Gastrocnemius medialis (tissue), 4 donors: ENCODE measurements at regions not wholly inside any gene's neighbourhood (a gene's known extent, or its start where the extent isn't known, plus 50 kb on each side); places are given as distances from the start of the nearest gene placed in this dataset.
A peak's percentile ranks its signal among the peaks of the same experiment; 100 is the strongest.
"Not testable (repeated sequence)": the region's sequence is repeated elsewhere in the genome, so short reads cannot be mapped to it uniquely, and the experiment has no call there.

ENCODE experiments used
- ATAC-seq, 2 donors: fragments of 150-250 bp; one replicate each; pipeline ENCODE4 v1.9.1; 2016
- DNase-seq, 2 donors: peaks; one replicate each; pipeline ENCODE4 v3.0.0-alpha.2; 2019
- H3K27ac ChIP-seq, 4 donors: fragments of 200-600 bp; sonication (generic); 1 replicate in 1 of 4; 2 replicates in 3 of 4; pipeline ENCODE4 v1.5.1; 2016 to 2018; ENCODE audit warnings: mild to moderate bottlenecking in 2 of 4, moderate library complexity in 1 of 4
- H3K27me3 ChIP-seq, 3 donors: fragments of 200-600 bp; sonication (generic) in 2 of 3; 1 replicate in 1 of 3; 2 replicates in 2 of 3; pipeline versions ENCODE4 v1.5.1 to v1.6.0; 2016 to 2019; ENCODE audit warnings: mild to moderate bottlenecking in 1 of 3, moderate library complexity in 1 of 3
- H3K36me3 ChIP-seq, 2 donors: fragments of 200-600 bp; sonication (generic) in 1 of 2; one replicate each; pipeline ENCODE4 v1.5.1; 2017 to 2018
- H3K4me1 ChIP-seq, 2 donors: fragments of 200-600 bp; sonication (generic) in 1 of 2; one replicate each; pipeline ENCODE4 v1.5.1; 2016 to 2017; ENCODE audit warnings: mild to moderate bottlenecking in 2 of 2
- H3K4me3 ChIP-seq, 4 donors: fragments of 200-600 bp; sonication (generic) in 3 of 4; 1 replicate in 1 of 4; 2 replicates in 3 of 4; pipeline ENCODE4 v1.5.1; 2016 to 2019; ENCODE audit warnings: mild to moderate bottlenecking in 2 of 4
- H3K9me3 ChIP-seq, 3 donors: fragments of 200-600 bp; sonication (generic) in 2 of 3; 1 replicate in 1 of 3; 2 replicates in 2 of 3; pipeline ENCODE4 v1.5.1; 2016 to 2019
- POLR2A ChIP-seq, 2 donors: fragments of 450-650 bp; IDR thresholded peaks; one replicate each; pipeline ENCODE4 v1.6.1; 2017; ENCODE audit warnings: antibody characterized with exemption in 2 of 2, mild to moderate bottlenecking in 2 of 2, moderate library complexity in 2 of 2
- in situ Hi-C, 4 donors: fragments of 200-750 bp; cut with MboI; loops; one replicate each; pipeline versions ENCODE4 v1.15.0 to v1.8.0; 2017; ENCODE audit warnings: low sequenced_read_pairs in 4 of 4
- intact Hi-C: fragments of 100-400 bp; cut with DNase I; formaldehyde crosslinking; loops from one replicate; pipeline ENCODE4 v1.15.1; 2023; ENCODE audit warnings: low total_unique reads
- TF ChIP-seq, protein P1 (sequence below), 5 experiments: fragments of 450-650 bp in 3 of 5; fragments of 200-600 bp in 2 of 5; sonication (generic) in 2 of 5; IDR thresholded peaks in 4 of 5; conservative IDR thresholded peaks in 1 of 5; 1 replicate in 4 of 5; 2 replicates in 1 of 5; pipeline ENCODE4 v1.5.1; 2016 to 2019; ENCODE audit warnings: antibody characterized with exemption in 5 of 5, mild to moderate bottlenecking in 3 of 5, moderate library complexity in 3 of 5

DNA sequence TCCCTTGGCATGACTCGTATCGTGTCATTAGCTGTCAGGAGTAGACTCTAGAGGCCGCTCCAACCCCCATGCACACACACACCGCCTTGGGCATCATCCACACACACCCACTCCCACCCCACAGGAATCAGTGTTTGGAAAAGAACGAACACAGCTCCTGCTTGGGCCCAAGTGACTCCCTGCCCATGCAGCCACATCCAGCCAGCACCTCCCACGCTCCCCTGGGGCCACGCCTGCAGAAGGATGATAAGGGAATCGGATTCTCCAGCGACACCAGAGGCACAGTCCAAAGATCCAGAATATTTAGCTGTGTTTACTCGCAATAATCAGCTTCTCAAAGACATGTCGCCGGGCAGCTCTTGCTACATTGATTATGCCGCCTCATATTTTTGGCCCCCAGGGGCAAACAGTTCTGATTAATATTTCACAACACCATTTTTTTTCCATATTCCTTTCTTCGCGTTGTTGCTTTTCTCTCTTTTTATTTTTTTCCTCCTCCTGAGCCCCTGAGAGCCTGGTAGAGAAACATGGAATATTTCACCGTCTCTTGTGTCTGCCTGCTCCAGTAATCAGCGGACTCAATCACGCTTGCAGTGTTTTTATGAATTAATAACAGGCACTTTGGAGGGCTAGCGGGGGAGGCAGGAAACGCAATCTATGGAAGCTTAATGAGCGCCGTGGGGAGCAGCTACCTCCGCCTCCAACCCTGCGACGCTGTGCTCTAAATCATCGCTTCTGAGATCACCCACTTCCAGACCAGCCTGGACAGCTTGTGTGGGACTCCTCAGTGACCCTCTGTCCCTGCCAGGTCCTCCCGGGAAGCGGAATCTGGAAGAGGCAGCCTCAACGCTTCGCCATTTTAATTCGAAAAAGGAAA is 221.4 kb downstream of the TLE3 start:
- peaks cover 0 to 14% (median 2%) of the 10 kb centered on the region in 3 donors for H3K9me3 ChIP-seq
- H3K27ac ChIP-seq: no peak overlapping the region
- ATAC-seq (no peak), DNase-seq (no peak)
- TF ChIP-seq, protein P1, sequence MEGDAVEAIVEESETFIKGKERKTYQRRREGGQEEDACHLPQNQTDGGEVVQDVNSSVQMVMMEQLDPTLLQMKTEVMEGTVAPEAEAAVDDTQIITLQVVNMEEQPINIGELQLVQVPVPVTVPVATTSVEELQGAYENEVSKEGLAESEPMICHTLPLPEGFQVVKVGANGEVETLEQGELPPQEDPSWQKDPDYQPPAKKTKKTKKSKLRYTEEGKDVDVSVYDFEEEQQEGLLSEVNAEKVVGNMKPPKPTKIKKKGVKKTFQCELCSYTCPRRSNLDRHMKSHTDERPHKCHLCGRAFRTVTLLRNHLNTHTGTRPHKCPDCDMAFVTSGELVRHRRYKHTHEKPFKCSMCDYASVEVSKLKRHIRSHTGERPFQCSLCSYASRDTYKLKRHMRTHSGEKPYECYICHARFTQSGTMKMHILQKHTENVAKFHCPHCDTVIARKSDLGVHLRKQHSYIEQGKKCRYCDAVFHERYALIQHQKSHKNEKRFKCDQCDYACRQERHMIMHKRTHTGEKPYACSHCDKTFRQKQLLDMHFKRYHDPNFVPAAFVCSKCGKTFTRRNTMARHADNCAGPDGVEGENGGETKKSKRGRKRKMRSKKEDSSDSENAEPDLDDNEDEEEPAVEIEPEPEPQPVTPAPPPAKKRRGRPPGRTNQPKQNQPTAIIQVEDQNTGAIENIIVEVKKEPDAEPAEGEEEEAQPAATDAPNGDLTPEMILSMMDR (IDR thresholded peaks at IDR 0.05 in 4 of 5, conservative IDR thresholded peaks at IDR 0.05 in 1 of 5): no peak
- no peak for TF ChIP-seq POLR2A (IDR thresholded peaks at IDR 0.05)
- H3K36me3 ChIP-seq: no peaks in the 10 kb centered on the region
- H3K27me3 ChIP-seq: peaks cover 0 to 4% (median 0%) of the 10 kb centered on the region in 3 donors
- H3K4me1 ChIP-seq: no peaks in the 10 kb centered on the region
- in situ Hi-C loops: no loop called here
- H3K4me3 ChIP-seq: no peak overlapping the region
- intact Hi-C loops: no loop called here

DNA sequence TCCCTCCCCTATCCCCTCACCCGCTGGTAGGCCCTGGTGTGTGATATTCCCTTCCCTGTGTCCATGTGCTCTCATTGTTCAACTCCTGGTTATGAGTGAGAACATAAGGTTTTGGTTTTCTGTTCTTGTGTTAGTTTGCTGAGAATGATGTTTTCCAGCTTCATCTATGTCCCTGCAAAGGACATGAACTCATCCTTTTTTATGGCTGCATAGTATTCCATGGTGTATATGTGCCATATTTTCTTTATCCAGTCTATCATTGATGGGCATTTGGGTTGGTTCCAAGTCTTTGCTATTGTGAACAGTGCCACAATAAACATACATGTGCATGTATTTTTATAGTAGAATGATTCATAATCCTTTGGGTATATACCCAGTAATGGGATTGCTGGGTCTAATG is 217.8 kb downstream of the TLE3 start:
- in situ Hi-C loops, DNase-seq, ATAC-seq, H3K9me3 ChIP-seq, H3K4me3 ChIP-seq, H3K27ac ChIP-seq, H3K36me3 ChIP-seq, intact Hi-C loops, H3K4me1 ChIP-seq, H3K27me3 ChIP-seq: not testable (repeated sequence)

- Histone ChIP-seq H3K9me3 (no peaks in the 10 kb centered on the region), H3K27me3 (no peaks in the 10 kb centered on the region), H3K27ac (no peak overlapping the region), H3K4me1 (no peaks in the 10 kb centered on the region), H3K4me3 (no peak overlapping the region), H3K36me3 (no peaks in the 10 kb centered on the region)
- ATAC-seq: no peak
- in situ Hi-C loops (no loop called here), intact Hi-C loops (no loop called here)
- TF ChIP-seq, protein P1 (IDR thresholded peaks at IDR 0.05 in 4 of 5, conservative IDR thresholded peaks at IDR 0.05 in 1 of 5): no peak
- no peak for TF ChIP-seq POLR2A (IDR thresholded peaks at IDR 0.05)
- DNase-seq: no peak
Measured at GRCh38 chr15:69880571-69881301, 217.0 kb downstream of the TLE3 start.

GRCh38 chr15:69881302-69881670 is 216.4 kb downstream of the TLE3 start:
- TF ChIP-seq, protein P1 (IDR thresholded peaks at IDR 0.05 in 4 of 5, conservative IDR thresholded peaks at IDR 0.05 in 1 of 5): no peak
- TF ChIP-seq POLR2A (IDR thresholded peaks at IDR 0.05): no peak
- ATAC-seq (no peak), DNase-seq (no peak)
- in situ Hi-C loops: no loop called here
- Histone ChIP-seq H3K27me3 (no peaks in the 10 kb centered on the region), H3K9me3 (no peaks in the 10 kb centered on the region), H3K4me1 (no peaks in the 10 kb centered on the region), H3K4me3 (no peak overlapping the region), H3K27ac (no peak overlapping the region), H3K36me3 (no peaks in the 10 kb centered on the region)
- intact Hi-C loops: no loop called here

DNA sequence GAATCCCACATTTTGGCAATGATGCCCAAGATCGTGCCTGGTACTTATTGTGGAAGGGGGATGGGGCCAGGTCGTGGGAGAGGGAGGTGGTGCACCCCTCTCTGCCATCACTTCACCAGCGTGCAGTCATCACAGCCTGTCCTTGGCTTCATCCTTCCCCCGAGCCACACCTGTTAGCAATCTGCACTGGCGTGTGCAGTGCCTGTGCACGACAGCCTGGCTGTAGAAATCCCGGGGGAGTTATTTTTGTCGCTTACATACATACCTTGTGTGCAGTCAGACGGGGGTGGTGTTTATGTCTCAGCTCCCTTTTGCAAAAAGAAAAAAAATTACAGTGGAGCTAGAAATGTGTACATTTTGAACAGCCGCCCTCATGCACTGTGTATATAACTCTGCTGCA is 216.0 kb downstream of the TLE3 start:
- no peaks in the 10 kb centered on the region for H3K27me3 ChIP-seq

More for the DNA sequence above, 216.0 kb downstream of the TLE3 start:
- Histone ChIP-seq H3K36me3 (no peaks in the 10 kb centered on the region), H3K4me1 (no peaks in the 10 kb centered on the region), H3K9me3 (no peaks in the 10 kb centered on the region), H3K27ac (no peak overlapping the region), H3K4me3 (no peak overlapping the region)
- peak; percentile 51 to 61 for ATAC-seq
- in situ Hi-C loops (no loop called here), intact Hi-C loops (no loop called here)
- TF ChIP-seq POLR2A (IDR thresholded peaks at IDR 0.05): no peak
- TF ChIP-seq, protein P1 (IDR thresholded peaks at IDR 0.05 in 4 of 5, conservative IDR thresholded peaks at IDR 0.05 in 1 of 5): no peak
- DNase-seq: peak in 1 of 2 donors; percentile 19
